ENCODE measurements at regions not wholly inside any gene's neighbourhood (a gene's known extent, or its start where the extent isn't known, plus 50 kb on each side); places are given as distances from the start of the nearest gene placed in this dataset.
A peak's percentile ranks its signal among the peaks of the same experiment; 100 is the strongest.

DNA sequence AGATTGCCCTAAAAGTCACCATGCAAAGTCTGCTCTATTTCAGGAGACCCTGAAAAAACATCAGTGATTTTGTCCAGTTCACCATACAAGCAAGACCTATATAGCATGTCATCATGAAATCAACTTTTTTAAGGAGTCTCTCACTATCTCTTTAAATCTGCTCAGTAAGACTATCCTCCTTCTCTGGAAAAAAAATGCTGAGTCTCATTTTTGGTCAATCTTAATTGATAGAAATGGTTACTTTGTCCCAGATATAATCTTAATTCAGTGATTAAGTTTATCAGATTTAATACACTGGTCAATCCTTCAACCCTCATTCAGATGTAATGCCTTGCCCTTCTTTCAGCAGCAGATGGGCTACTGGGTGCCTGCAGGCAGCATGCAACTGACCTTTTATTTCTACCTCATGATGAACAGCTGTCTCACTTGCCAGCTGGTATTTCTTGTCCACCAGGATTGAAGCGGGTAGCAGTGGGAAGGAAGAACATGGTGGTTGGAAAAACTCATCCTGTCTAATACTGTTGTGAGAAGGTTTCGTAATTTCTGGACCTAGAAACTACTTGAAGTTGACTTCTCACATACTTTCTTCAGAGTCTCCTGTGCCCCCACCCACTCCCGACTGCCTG is 375.3 kb downstream of the DNAH5 start:
- H3K4me3 ChIP-seq (ENCODE audit: low read depth, low read length), result no peak overlapping the region
- DNase-seq (ENCODE audit: low read depth), result no peak
- TF ChIP-seq, protein P1, sequence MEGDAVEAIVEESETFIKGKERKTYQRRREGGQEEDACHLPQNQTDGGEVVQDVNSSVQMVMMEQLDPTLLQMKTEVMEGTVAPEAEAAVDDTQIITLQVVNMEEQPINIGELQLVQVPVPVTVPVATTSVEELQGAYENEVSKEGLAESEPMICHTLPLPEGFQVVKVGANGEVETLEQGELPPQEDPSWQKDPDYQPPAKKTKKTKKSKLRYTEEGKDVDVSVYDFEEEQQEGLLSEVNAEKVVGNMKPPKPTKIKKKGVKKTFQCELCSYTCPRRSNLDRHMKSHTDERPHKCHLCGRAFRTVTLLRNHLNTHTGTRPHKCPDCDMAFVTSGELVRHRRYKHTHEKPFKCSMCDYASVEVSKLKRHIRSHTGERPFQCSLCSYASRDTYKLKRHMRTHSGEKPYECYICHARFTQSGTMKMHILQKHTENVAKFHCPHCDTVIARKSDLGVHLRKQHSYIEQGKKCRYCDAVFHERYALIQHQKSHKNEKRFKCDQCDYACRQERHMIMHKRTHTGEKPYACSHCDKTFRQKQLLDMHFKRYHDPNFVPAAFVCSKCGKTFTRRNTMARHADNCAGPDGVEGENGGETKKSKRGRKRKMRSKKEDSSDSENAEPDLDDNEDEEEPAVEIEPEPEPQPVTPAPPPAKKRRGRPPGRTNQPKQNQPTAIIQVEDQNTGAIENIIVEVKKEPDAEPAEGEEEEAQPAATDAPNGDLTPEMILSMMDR (IDR thresholded peaks at IDR 0.05; ENCODE audit: insufficient read depth, low read depth, low read length, missing control alignments), result no peak

DNA sequence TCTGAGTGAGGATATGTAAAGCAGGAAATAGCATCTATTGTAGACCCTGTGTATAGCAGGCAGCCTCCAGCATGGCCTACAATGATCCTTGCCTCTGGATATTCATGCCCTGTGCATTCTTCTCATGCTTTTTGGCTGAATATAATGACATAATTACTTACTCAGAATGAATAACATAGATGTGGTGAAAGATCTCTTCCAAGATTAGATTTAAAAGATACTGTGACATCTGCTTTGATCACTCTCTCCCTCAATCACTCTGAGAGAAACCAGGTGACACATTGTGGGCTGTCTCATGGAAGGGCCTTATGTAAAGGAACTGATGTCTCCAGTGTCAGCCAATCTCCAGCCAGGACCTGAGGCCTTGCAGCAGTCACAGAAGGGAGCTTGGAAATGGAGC is 376.7 kb downstream of the DNAH5 start:
- DNase-seq (ENCODE audit: low read depth), result no peak

DNA sequence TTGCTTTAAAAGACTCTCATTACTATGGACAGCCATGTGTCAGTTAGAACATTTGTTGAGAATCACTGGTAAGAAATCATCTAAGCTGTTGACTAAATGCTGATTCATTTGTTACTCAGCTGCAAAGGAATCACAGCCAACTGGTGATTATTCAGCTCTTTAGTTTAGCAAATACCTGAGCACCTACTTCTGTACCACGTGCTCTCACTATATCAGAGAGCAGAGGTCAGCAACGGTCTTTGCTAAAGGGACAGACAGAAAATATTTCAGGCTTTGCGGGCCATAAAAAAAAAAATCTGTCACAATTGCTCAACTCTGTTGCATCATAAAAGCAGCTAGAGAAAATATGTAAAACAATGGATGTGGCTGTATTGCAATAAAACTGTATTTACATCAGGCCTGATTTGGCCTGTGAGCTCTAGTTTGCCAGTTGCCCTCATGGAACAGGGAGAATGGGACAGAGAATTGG is 377.6 kb downstream of the DNAH5 start:
- TF ChIP-seq, protein P1 (IDR thresholded peaks at IDR 0.05; ENCODE audit: insufficient read depth, low read depth, low read length, missing control alignments), result no peak
- H3K4me3 ChIP-seq (ENCODE audit: low read depth, low read length), result no peak overlapping the region
- DNase-seq (ENCODE audit: low read depth), result no peak

More for the DNA sequence above, 376.7 kb downstream of the DNAH5 start:
- TF ChIP-seq, protein P1 (IDR thresholded peaks at IDR 0.05; ENCODE audit: insufficient read depth, low read depth, low read length, missing control alignments), result no peak
- no peak overlapping the region for H3K4me3 ChIP-seq (ENCODE audit: low read depth, low read length)

DNA sequence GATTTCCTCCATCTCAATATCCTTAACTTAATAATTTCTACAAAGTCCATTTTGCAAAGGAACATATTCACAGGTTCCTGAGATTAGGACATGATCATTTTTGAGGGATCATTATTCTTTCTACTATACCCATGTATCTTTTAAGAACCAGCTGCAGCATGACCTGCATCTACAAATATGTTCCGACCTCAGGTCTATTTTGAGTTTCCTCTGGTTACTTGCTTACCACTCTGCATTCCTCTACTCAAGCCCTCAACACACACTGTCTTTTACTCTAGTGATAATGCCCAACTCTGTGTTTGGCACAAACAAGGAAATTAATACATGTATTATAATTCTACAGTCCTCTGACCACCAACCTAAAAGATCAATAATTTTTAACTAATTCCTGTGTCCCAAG is 386.1 kb downstream of the DNAH5 start:
- TF ChIP-seq, protein P1 (IDR thresholded peaks at IDR 0.05; ENCODE audit: insufficient read depth, low read depth, low read length, missing control alignments), result no peak
- DNase-seq (ENCODE audit: low read depth), result no peak

DNA sequence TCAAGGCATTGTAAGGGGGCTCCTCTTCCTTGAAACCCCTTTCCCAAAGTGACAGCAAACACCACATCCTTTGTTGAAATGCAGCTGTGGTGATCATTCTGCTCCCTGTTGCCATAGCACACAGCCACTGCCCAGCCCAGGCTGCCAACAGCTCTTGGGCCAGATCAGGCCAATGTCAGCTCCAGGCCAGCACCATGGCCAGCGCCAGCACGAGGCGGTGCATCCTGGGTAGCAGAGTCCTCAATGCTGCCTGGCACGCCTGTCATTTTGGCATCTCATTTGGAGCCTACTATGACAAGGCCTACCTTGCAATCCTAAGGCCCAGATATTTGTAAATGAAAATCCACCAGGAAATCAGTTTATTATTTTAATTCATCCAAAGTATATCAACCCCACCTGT is 390.6 kb downstream of the DNAH5 start:
- TF ChIP-seq, protein P1 (IDR thresholded peaks at IDR 0.05; ENCODE audit: insufficient read depth, low read depth, low read length, missing control alignments), result no peak
- DNase-seq (ENCODE audit: low read depth), result peak; percentile 8
- no peak overlapping the region for H3K4me3 ChIP-seq (ENCODE audit: low read depth, low read length)

More for the DNA sequence above, 386.1 kb downstream of the DNAH5 start:
- H3K4me3 ChIP-seq (ENCODE audit: low read depth, low read length), result no peak overlapping the region

DNA sequence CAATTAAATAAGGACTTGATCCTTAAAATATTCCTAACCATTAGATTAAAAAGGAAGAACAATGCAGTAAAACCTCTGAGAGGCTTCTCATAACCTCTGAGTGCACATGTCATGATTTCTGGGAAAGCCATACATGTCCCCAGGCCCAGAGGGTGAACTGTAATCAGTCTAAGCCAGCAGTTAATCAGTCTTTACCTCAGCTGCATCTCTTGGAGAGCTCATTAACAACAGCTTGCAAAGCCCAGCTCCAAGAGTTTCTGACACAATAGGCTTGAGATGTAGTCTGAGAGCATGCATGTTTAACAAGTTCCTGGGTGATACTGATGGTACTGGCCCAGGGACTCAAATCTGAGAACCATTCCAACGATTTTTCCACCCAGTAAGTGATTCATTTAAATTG is 392.1 kb downstream of the DNAH5 start:
- no peak for DNase-seq (ENCODE audit: low read depth)
- no peak overlapping the region for H3K4me3 ChIP-seq (ENCODE audit: low read depth, low read length)
- TF ChIP-seq, protein P1 (IDR thresholded peaks at IDR 0.05; ENCODE audit: insufficient read depth, low read depth, low read length, missing control alignments), result no peak

DNA sequence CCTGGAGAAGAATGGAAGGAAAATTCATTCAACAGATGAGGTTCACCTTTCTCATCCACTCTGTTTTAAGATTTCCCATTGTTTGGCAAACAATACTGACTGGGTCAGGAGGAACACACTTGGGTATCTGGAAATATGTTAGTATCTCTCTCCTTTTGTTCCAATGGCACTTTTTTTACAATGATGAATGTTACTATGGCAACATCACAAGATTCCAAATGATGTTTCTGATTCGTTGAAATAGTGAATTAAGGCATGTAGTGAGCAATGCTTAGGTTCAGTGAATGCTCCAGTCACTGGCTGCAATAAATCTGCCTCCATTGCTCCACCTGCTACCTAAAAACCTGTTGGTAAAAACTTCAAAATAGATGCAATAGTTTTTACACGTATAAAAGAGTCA is 392.8 kb downstream of the DNAH5 start:
- TF ChIP-seq, protein P1 (IDR thresholded peaks at IDR 0.05; ENCODE audit: insufficient read depth, low read depth, low read length, missing control alignments), result no peak
- H3K4me3 ChIP-seq (ENCODE audit: low read depth, low read length), result no peak overlapping the region
- no peak for DNase-seq (ENCODE audit: low read depth)

Measured in GM12865 (cell line).